Activated T-cell treated with anti-CD3 and anti-CD28 coated beads, Interleukin-2, amount 50 U/mL, for 4 hours (primary cell): ENCODE measurements at regions not wholly inside any gene's neighbourhood (a gene's known extent, or its start where the extent isn't known, plus 50 kb on each side); places are given as distances from the start of the nearest gene placed in this dataset.
A peak's percentile ranks its signal among the peaks of the same experiment; 100 is the strongest.

ENCODE experiments used
- ATAC-seq, 2 donors: fragments of 200-7000 bp; cut with Tn5 transposase; one replicate each; pipeline ENCODE4 v1.10.0; 2021
- DNase-seq: peaks from one replicate; pipeline ENCODE4 v3.0.0-alpha.2; 2020
- H3K27me3 Mint-ChIP-seq: one replicate; pipeline ENCODE4 v1.8.0; 2021; ENCODE audit warnings: low read depth, mixed read lengths
- H3K36me3 Mint-ChIP-seq: one replicate; pipeline ENCODE4 v1.8.0; 2022; ENCODE audit warnings: mixed read lengths; ENCODE audit not compliant: insufficient read depth
- H3K4me1 Mint-ChIP-seq: one replicate; pipeline ENCODE4 v1.8.0; 2021; ENCODE audit warnings: low read depth, mixed read lengths
- H3K4me3 Mint-ChIP-seq: one replicate; pipeline ENCODE4 v1.8.0; 2021; ENCODE audit warnings: mild to moderate bottlenecking, moderate library complexity, mixed read lengths
- H3K9me3 Mint-ChIP-seq: one replicate; pipeline ENCODE4 v1.8.0; 2021; ENCODE audit warnings: mixed read lengths

DNA sequence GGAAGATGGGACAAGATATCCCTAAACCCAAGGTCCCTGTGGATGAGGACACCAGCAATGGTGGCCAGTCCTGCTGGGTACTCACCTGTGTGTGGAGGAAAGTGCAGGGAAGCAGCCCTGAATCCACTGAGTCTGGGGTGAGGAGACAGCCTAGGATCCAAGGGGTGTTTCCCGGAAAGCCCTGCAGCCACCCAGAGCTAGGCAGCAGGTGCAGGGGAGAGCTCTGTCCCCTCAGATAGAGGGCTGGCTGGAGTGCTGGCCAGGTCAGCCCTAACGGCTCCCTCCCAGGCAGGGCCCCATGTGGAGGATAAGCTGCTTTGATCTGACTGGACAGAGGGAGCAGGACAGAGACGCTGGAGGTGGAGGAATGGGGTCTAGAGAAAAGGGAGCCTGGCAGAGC lies 344.7 kb upstream of the IRX4 start:
- H3K4me1 Mint-ChIP-seq, result no peaks in the 10 kb centered on the region
- no peak for DNase-seq
- no peaks in the 10 kb centered on the region for H3K9me3 Mint-ChIP-seq
- H3K36me3 Mint-ChIP-seq, result no peaks in the 10 kb centered on the region
- H3K4me3 Mint-ChIP-seq, result no peak overlapping the region
- no peak for ATAC-seq
- H3K27me3 Mint-ChIP-seq, result peaks cover 3% of the 10 kb centered on the region

- Mint-ChIP-seq H3K4me1 (no peaks in the 10 kb centered on the region), H3K27me3 (peaks cover 3% of the 10 kb centered on the region), H3K36me3 (no peaks in the 10 kb centered on the region), H3K9me3 (no peaks in the 10 kb centered on the region), H3K4me3 (no peak overlapping the region)
- ATAC-seq (no peak), DNase-seq (no peak)
These were observed 342.0 kb upstream of the IRX4 start for GRCh38 chr5:2224689-2225088.

GRCh38 chr5:2223303-2223702 lies 340.6 kb upstream of the IRX4 start:
- no peak for DNase-seq
- H3K9me3 Mint-ChIP-seq, result no peaks in the 10 kb centered on the region
- H3K36me3 Mint-ChIP-seq, result no peaks in the 10 kb centered on the region
- no peaks in the 10 kb centered on the region for H3K4me1 Mint-ChIP-seq
- peaks cover 3% of the 10 kb centered on the region for H3K27me3 Mint-ChIP-seq
- ATAC-seq, result no peak
- H3K4me3 Mint-ChIP-seq, result no peak overlapping the region

DNA sequence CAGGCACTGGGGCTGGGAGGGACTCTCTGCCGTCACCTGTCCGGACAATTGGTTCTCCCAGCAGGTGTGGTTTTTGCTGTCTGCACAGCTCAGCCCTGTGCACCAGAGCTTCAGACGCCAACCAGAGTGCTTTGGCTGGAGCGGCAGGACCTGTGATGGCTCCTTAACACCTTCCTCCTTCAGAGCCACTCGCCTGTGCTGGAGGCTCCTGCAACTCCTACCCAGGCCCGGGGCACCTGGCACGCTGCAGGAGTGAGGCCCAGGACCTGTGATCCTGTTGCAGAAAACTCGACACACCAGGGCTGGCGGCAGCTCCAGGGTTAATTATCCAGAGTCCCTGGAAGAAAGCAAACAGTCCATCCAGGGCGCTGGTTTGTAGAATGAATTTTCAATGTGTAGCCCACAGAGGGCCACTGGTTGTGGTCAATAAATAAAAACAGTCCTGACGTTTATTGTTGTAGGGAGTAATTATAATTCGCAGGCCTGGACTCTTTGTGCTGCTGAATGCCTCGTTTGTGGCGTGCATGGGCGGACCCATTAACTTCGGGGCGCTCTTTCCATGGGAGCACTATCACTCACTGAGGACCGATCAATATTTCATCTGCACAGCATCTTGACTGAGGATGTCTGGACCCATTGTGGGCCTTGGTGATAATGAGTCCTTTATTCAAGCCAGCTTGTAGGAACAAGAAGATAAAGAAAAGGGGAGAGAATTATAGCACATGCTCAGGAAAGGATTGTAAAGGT lies 339.7 kb upstream of the IRX4 start:
- H3K27me3 Mint-ChIP-seq, result peaks cover 3% of the 10 kb centered on the region
- H3K36me3 Mint-ChIP-seq, result no peaks in the 10 kb centered on the region
- DNase-seq (no peak), ATAC-seq (no peak)
- no peaks in the 10 kb centered on the region for H3K9me3 Mint-ChIP-seq
- no peaks in the 10 kb centered on the region for H3K4me1 Mint-ChIP-seq
- H3K4me3 Mint-ChIP-seq, result no peak overlapping the region

DNA sequence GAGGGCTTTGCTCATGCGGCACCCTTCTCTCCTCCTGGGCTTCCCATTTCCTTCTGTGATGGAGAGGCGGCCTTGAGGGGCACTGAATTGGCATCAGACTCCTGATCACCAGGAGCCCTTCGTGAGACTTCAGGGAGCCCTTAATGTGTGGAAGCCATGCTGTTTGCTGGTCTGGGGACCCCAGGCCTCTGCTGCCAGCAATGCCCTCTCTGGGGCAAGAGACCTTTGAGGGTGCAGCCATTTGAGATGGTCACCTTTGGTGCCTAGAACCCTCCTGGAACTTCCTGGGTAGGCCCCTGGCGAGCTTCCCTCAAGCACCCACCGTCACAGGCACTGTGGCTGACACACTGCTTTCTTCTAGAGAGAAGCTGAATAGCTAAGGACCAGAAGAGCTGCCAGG lies 338.7 kb upstream of the IRX4 start:
- Mint-ChIP-seq H3K36me3 (no peaks in the 10 kb centered on the region), H3K27me3 (peaks cover 3% of the 10 kb centered on the region), H3K4me3 (no peak overlapping the region), H3K4me1 (no peaks in the 10 kb centered on the region), H3K9me3 (no peaks in the 10 kb centered on the region)
- no peak for ATAC-seq
- no peak for DNase-seq

DNA sequence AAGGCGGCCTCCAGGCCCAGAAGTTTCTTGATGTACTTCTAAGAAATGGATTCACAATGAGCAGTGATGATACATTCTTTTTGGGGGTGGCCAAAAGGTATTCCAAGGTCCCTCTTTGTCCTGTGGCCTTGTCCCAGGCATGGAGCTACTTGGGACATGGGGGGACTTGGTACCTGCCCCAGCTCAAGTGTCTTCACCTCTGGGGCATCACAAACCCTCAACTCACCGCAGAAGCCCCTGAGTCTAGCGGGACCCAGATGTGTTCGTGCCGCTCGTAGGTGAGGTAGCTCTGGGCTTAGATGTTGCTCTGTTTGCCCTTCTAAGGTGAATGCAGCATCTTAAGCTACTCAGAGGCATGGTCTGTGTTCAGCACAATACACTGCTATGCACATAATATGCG lies 338.0 kb upstream of the IRX4 start:
- ATAC-seq (no peak), DNase-seq (no peak)
- Mint-ChIP-seq H3K9me3 (no peaks in the 10 kb centered on the region), H3K4me3 (no peak overlapping the region), H3K4me1 (no peaks in the 10 kb centered on the region), H3K36me3 (no peaks in the 10 kb centered on the region), H3K27me3 (peaks cover 3% of the 10 kb centered on the region)

- H3K4me3 Mint-ChIP-seq, result no peak overlapping the region
- no peaks in the 10 kb centered on the region for H3K4me1 Mint-ChIP-seq
- H3K9me3 Mint-ChIP-seq, result no peaks in the 10 kb centered on the region
- ATAC-seq (no peak), DNase-seq (no peak)
- H3K36me3 Mint-ChIP-seq, result no peaks in the 10 kb centered on the region
- peaks cover 3% of the 10 kb centered on the region for H3K27me3 Mint-ChIP-seq
These were observed 336.5 kb upstream of the IRX4 start for GRCh38 chr5:2219149-2219776.

- Mint-ChIP-seq H3K36me3 (no peaks in the 10 kb centered on the region), H3K27me3 (no peaks in the 10 kb centered on the region), H3K9me3 (no peaks in the 10 kb centered on the region), H3K4me3 (no peak overlapping the region), H3K4me1 (no peaks in the 10 kb centered on the region)
- ATAC-seq (no peak), DNase-seq (no peak)
These were observed 334.5 kb upstream of the IRX4 start for GRCh38 chr5:2217219-2217618.

- Mint-ChIP-seq H3K4me3 (no peak overlapping the region), H3K9me3 (no peaks in the 10 kb centered on the region), H3K27me3 (no peaks in the 10 kb centered on the region), H3K4me1 (no peaks in the 10 kb centered on the region), H3K36me3 (no peaks in the 10 kb centered on the region)
- no peak for DNase-seq
- no peak for ATAC-seq
These were observed 332.3 kb upstream of the IRX4 start for GRCh38 chr5:2214910-2215590.

DNA sequence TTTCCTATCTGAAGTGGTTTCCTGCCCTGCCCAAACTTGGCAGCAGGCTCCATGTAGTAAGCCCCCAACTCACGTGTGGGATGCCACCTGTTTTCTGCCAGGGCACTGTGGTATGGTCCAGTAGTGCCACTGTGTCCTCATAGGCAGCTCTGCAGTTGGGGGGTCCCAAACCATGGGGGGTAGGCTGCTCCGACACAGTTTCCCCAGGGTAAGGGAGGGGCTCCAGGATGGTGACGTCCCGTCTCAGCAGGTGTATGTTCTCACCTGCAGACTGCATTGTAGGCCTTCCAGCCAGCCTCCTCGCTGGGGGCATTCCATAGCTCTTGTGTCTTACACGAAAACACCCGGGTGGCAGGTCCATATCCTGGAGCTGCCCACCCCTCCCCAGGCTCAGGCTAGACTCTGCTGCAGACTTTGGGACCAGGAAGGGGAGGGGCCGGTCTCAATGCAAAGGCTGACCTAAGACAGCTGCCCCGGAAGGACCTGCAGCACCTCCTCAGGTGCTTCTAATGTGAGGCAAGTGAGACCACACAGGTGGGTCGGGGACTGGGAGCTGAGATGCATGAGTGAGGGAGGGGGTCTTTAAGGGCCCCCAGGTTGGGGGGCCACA lies 330.5 kb upstream of the IRX4 start:
- no peaks in the 10 kb centered on the region for H3K4me1 Mint-ChIP-seq
- no peak for DNase-seq
- ATAC-seq, result peak in 1 of 2 donors; percentile 10
- no peak overlapping the region for H3K4me3 Mint-ChIP-seq
- no peaks in the 10 kb centered on the region for H3K9me3 Mint-ChIP-seq
- no peaks in the 10 kb centered on the region for H3K27me3 Mint-ChIP-seq
- no peaks in the 10 kb centered on the region for H3K36me3 Mint-ChIP-seq

DNA sequence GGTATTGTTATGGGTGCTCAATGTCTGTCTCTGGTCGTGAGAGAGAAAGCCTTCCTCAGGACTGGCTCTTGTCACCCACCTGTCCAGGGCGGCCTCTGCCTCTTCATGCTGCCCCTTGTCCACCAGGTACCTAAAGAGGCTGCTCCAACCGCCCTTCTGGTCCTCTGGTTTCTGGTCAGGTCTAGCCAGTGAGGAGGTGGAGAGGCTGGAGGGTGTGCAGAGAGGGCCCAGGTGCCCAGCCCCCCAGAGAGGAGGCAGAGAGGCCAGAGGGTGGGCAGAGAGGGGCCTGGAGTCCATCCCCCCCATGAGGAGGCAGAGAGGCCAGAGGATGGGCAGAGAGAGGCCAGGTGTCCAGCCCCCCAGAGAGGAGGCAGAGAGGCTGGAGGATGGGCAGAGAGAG lies 329.8 kb upstream of the IRX4 start:
- H3K4me3 Mint-ChIP-seq, result no peak overlapping the region
- no peaks in the 10 kb centered on the region for H3K36me3 Mint-ChIP-seq
- no peak for DNase-seq
- no peaks in the 10 kb centered on the region for H3K9me3 Mint-ChIP-seq
- ATAC-seq, result no peak
- H3K4me1 Mint-ChIP-seq, result no peaks in the 10 kb centered on the region
- peaks cover 1% of the 10 kb centered on the region for H3K27me3 Mint-ChIP-seq

GRCh38 chr5:2208239-2208544 lies 325.5 kb upstream of the IRX4 start:
- Mint-ChIP-seq H3K4me3 (no peak overlapping the region), H3K36me3 (no peaks in the 10 kb centered on the region), H3K4me1 (no peaks in the 10 kb centered on the region), H3K9me3 (no peaks in the 10 kb centered on the region), H3K27me3 (peaks cover 19% of the 10 kb centered on the region)
- no peak for ATAC-seq
- no peak for DNase-seq

GRCh38 chr5:2207416-2208238 lies 324.9 kb upstream of the IRX4 start:
- DNase-seq (no peak), ATAC-seq (no peak)
- Mint-ChIP-seq H3K4me1 (no peaks in the 10 kb centered on the region), H3K9me3 (no peaks in the 10 kb centered on the region), H3K36me3 (no peaks in the 10 kb centered on the region), H3K4me3 (no peak overlapping the region), H3K27me3 (peaks cover 19% of the 10 kb centered on the region)

GRCh38 chr5:2207109-2207399 lies 324.3 kb upstream of the IRX4 start:
- Mint-ChIP-seq H3K4me3 (no peak overlapping the region), H3K27me3 (peaks cover 19% of the 10 kb centered on the region), H3K36me3 (no peaks in the 10 kb centered on the region), H3K9me3 (no peaks in the 10 kb centered on the region), H3K4me1 (no peaks in the 10 kb centered on the region)
- no peak for DNase-seq
- no peak for ATAC-seq
